HCEC 1CT (cell line): ENCODE measurements at regions not wholly inside any gene's neighbourhood (a gene's known extent, or its start where the extent isn't known, plus 50 kb on each side); places are given as distances from the start of the nearest gene placed in this dataset.

ENCODE experiments used
- DNase-seq: peaks from one replicate; pipeline ENCODE4 v3.0.0-alpha.2; 2017

- DNase-seq, result no peak
These were observed 772.8 kb upstream of the TSPY4 start for GRCh38 chrY:8564421-8564820.

GRCh38 chrY:8566198-8566597 is 771.1 kb upstream of the TSPY4 start:
- DNase-seq, result no peak

GRCh38 chrY:8570384-8570783 is 766.9 kb upstream of the TSPY4 start:
- no peak for DNase-seq

- DNase-seq, result no peak
These were observed 764.3 kb upstream of the TSPY4 start for GRCh38 chrY:8572916-8573315.

GRCh38 chrY:8582277-8582850 is 754.9 kb upstream of the TSPY4 start:
- DNase-seq, result no peak

GRCh38 chrY:8583191-8583590 is 754.1 kb upstream of the TSPY4 start:
- DNase-seq, result no peak

GRCh38 chrY:8590641-8591040 is 746.6 kb upstream of the TSPY4 start:
- no peak for DNase-seq

- DNase-seq, result no peak
These were observed 745.3 kb upstream of the TSPY4 start for GRCh38 chrY:8591821-8592516.

GRCh38 chrY:8594657-8595056 is 742.6 kb upstream of the TSPY4 start:
- no peak for DNase-seq

GRCh38 chrY:8599141-8599540 is 738.1 kb upstream of the TSPY4 start:
- no peak for DNase-seq

- no peak for DNase-seq
These were observed 726.6 kb upstream of the TSPY4 start for GRCh38 chrY:8610620-8611019.

GRCh38 chrY:8611815-8612214 is 725.4 kb upstream of the TSPY4 start:
- DNase-seq, result no peak

- no peak for DNase-seq
These were observed 719.0 kb upstream of the TSPY4 start for GRCh38 chrY:8618302-8618701.

- DNase-seq, result no peak
These were observed 715.1 kb upstream of the TSPY4 start for GRCh38 chrY:8622156-8622555.

- no peak for DNase-seq
These were observed 714.4 kb upstream of the TSPY4 start for GRCh38 chrY:8622856-8623255.

- no peak for DNase-seq
These were observed 707.6 kb upstream of the TSPY4 start for GRCh38 chrY:8629636-8630035.

GRCh38 chrY:8638111-8638510 is 699.2 kb upstream of the TSPY4 start:
- DNase-seq, result no peak

- no peak for DNase-seq
These were observed 692.3 kb upstream of the TSPY4 start for GRCh38 chrY:8644926-8645325.

GRCh38 chrY:8652445-8652844 is 684.8 kb upstream of the TSPY4 start:
- DNase-seq, result no peak

- DNase-seq, result no peak
These were observed 682.2 kb upstream of the TSPY4 start for GRCh38 chrY:8655017-8655416.

- DNase-seq, result no peak
These were observed 681.2 kb upstream of the TSPY4 start for GRCh38 chrY:8656101-8656500.

GRCh38 chrY:8656515-8656914 is 680.7 kb upstream of the TSPY4 start:
- no peak for DNase-seq

- DNase-seq, result no peak
These were observed 677.5 kb upstream of the TSPY4 start for GRCh38 chrY:8659721-8660120.

GRCh38 chrY:8673896-8674295 is 663.4 kb upstream of the TSPY4 start:
- DNase-seq, result no peak

GRCh38 chrY:8677336-8677935 is 659.8 kb upstream of the TSPY4 start:
- no peak for DNase-seq
